WTC11 (cell line): ENCODE measurements at regions not wholly inside any gene's neighbourhood (a gene's known extent, or its start where the extent isn't known, plus 50 kb on each side); places are given as distances from the start of the nearest gene placed in this dataset.
A peak's percentile ranks its signal among the peaks of the same experiment; 100 is the strongest.

ENCODE experiments used
- ATAC-seq: fragments of 200-7000 bp; cut with Tn5 transposase; 2 replicates; pipeline ENCODE4 v1.10.0; 2021; ENCODE audit warnings: mild to moderate bottlenecking, moderate library complexity
- CTCF ChIA-PET: fragments of 300-600 bp; sonication (Branson Sonifier 250); formaldehyde crosslinking; loops from one replicate; lab custom pipeline; 2021; ENCODE audit warnings: antibody characterized with exemption; lab: Charles Lee
- POLR2A ChIA-PET: fragments of 350-600 bp; sonication (Branson Sonifier 250); formaldehyde crosslinking; loops from one replicate; lab custom pipeline; 2021; ENCODE audit warnings: antibody characterized with exemption; lab: Charles Lee
- DNase-seq: peaks from one replicate; pipeline ENCODE4 v3.0.0; 2021; ENCODE audit warnings: low spot score
- H3K27ac Mint-ChIP-seq: 2 replicates; pipeline ENCODE4 v1.8.0; 2021; ENCODE audit warnings: mixed read lengths
- H3K27me3 Mint-ChIP-seq: 2 replicates; pipeline ENCODE4 v1.8.0; 2021; ENCODE audit warnings: low read depth, mild to moderate bottlenecking, moderate library complexity, mixed read lengths
- H3K36me3 Mint-ChIP-seq: 2 replicates; pipeline ENCODE4 v1.8.0; 2021; ENCODE audit warnings: mixed read lengths
- H3K4me1 Mint-ChIP-seq: 2 replicates; pipeline ENCODE4 v1.8.0; 2022; ENCODE audit warnings: mixed read lengths
- H3K4me3 Mint-ChIP-seq: 2 replicates; pipeline ENCODE4 v1.8.0; 2021; ENCODE audit warnings: mild to moderate bottlenecking, moderate library complexity, mixed read lengths
- H3K9me3 Mint-ChIP-seq: 2 replicates; pipeline ENCODE4 v1.8.0; 2021; ENCODE audit warnings: mixed read lengths
- CBFB ChIP-seq: sonication (generic); formaldehyde crosslinking; IDR thresholded peaks from 2 replicates; pipeline ENCODE4 v1.8.1; 2022; ENCODE audit warnings: mild to moderate bottlenecking, low read depth, missing genetic modification reagents
- ELF4 ChIP-seq: sonication (generic); formaldehyde crosslinking; IDR thresholded peaks from 2 replicates; pipeline ENCODE4 v1.8.1; 2022; ENCODE audit warnings: low read depth, mild to moderate bottlenecking, moderate library complexity, missing genetic modification reagents
- KAT7 ChIP-seq: sonication (generic); formaldehyde crosslinking; IDR thresholded peaks from 2 replicates; pipeline ENCODE4 v1.8.1; 2023; ENCODE audit warnings: missing genetic modification reagents, mild to moderate bottlenecking, borderline replicate concordance
- NFE2L1 ChIP-seq: sonication (generic); formaldehyde crosslinking; IDR thresholded peaks from 2 replicates; pipeline ENCODE4 v1.8.1; 2023; ENCODE audit warnings: missing genetic modification reagents
- NFYB ChIP-seq: sonication (generic); formaldehyde crosslinking; conservative IDR thresholded peaks from 2 replicates; pipeline ENCODE4 v1.8.0; 2022; ENCODE audit warnings: low read depth, missing genetic modification reagents
- NR3C1 ChIP-seq: sonication (generic); formaldehyde crosslinking; conservative IDR thresholded peaks from 2 replicates; pipeline ENCODE4 v1.8.1; 2023; ENCODE audit warnings: low read depth, mild to moderate bottlenecking, missing genetic modification reagents
- PRRX2 ChIP-seq: fragments of 250-450 bp; sonication (Bioruptor Pico); IDR thresholded peaks from 2 replicates; pipeline ENCODE4 v1.8.0; 2021; ENCODE audit warnings: mild to moderate bottlenecking
- ZBTB21 ChIP-seq: sonication (generic); formaldehyde crosslinking; IDR thresholded peaks from 2 replicates; pipeline ENCODE4 v1.8.1; 2023; ENCODE audit warnings: mild to moderate bottlenecking, missing genetic modification reagents, borderline replicate concordance
- ZNF138 ChIP-seq: sonication (generic); formaldehyde crosslinking; conservative IDR thresholded peaks from 2 replicates; pipeline ENCODE4 v1.8.1; 2022; ENCODE audit warnings: mild to moderate bottlenecking, moderate library complexity, missing genetic modification reagents
- ZNF232 ChIP-seq: sonication (generic); formaldehyde crosslinking; IDR thresholded peaks from 2 replicates; pipeline ENCODE4 v1.8.0; 2022; ENCODE audit warnings: mild to moderate bottlenecking, missing genetic modification reagents
- ZNF317 ChIP-seq: sonication (generic); formaldehyde crosslinking; IDR thresholded peaks from 2 replicates; pipeline ENCODE4 v1.8.1; 2023; ENCODE audit warnings: low read depth, mild to moderate bottlenecking, moderate library complexity, missing genetic modification reagents, borderline replicate concordance
- ZNF416 ChIP-seq: fragments of 250-450 bp; sonication (Bioruptor Pico); IDR thresholded peaks from 2 replicates; pipeline ENCODE4 v1.9.0; 2021; ENCODE audit warnings: mild to moderate bottlenecking, inconsistent platforms
- ZNF423 ChIP-seq: fragments of 250-450 bp; sonication (Bioruptor Pico); IDR thresholded peaks from 2 replicates; pipeline ENCODE4 v2.1.2; 2022; ENCODE audit warnings: mild to moderate bottlenecking, moderate library complexity
- TF ChIP-seq, protein P1 (sequence below): fragments of 250-450 bp; sonication (Bioruptor Pico); IDR thresholded peaks from 2 replicates; pipeline ENCODE4 v1.9.0; 2021; ENCODE audit warnings: moderate library complexity, mild to moderate bottlenecking, inconsistent platforms, borderline replicate concordance
- TF ChIP-seq, protein P2 (sequence below): fragments of 250-450 bp; sonication (Bioruptor Pico); conservative IDR thresholded peaks from 2 replicates; pipeline ENCODE4 v1.9.0; 2021; ENCODE audit warnings: mild to moderate bottlenecking
- TF ChIP-seq, protein P3 (sequence below): sonication (generic); formaldehyde crosslinking; IDR thresholded peaks from 2 replicates; pipeline ENCODE4 v1.8.1; 2022; ENCODE audit warnings: low read depth, mild to moderate bottlenecking, moderate library complexity, missing genetic modification reagents, borderline replicate concordance
- TF ChIP-seq, protein P4 (sequence below): sonication (generic); formaldehyde crosslinking; IDR thresholded peaks from 2 replicates; pipeline ENCODE4 v1.8.1; 2022; ENCODE audit warnings: mild to moderate bottlenecking, moderate library complexity, missing genetic modification reagents
- TF ChIP-seq, protein P5 (sequence below): sonication (generic); formaldehyde crosslinking; conservative IDR thresholded peaks from 2 replicates; pipeline ENCODE4 v1.8.1; 2023; ENCODE audit warnings: mild to moderate bottlenecking, low read depth, missing genetic modification reagents, moderate library complexity
- TF ChIP-seq, protein P6 (sequence below): fragments of 250-450 bp; sonication (Bioruptor Pico); IDR thresholded peaks from 2 replicates; pipeline ENCODE4 v2.1.2; 2022; ENCODE audit warnings: mild to moderate bottlenecking, moderate library complexity
- TF ChIP-seq, protein P7 (sequence below): sonication (generic); formaldehyde crosslinking; conservative IDR thresholded peaks from 2 replicates; pipeline ENCODE4 v1.8.1; 2022; ENCODE audit warnings: mild to moderate bottlenecking, missing genetic modification reagents
- TF ChIP-seq, protein P8 (sequence below): sonication (generic); formaldehyde crosslinking; IDR thresholded peaks from 2 replicates; pipeline ENCODE4 v1.8.1; 2022; ENCODE audit warnings: mild to moderate bottlenecking, missing genetic modification reagents, moderate library complexity, borderline replicate concordance

DNA sequence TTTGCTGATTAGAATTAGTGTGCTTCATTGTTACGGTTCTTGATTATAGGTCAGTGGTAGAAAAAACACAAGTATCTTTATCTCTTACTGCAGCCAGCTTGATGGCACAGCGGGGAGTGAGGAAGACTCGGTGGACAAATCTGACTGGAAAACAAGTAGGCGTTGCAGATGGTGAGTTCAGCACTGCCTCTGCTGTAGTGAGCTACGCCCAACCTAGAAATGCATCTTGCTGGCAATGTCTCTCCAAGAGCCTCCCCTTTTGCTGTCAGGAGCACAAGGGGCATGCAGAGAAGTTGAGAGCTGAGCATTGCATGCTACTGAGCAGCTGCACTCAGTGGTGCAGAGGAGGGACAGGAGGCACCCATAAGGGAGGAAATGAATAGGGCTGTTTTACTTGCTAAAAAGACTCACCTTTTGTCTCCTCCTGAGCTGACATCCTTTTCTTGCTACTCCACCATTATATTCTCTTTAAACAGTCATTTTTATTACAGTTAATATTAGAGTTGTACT lies 977.3 kb upstream of the ACVR2A start (continued):
- no peak for TF ChIP-seq ZNF317 (CRISPR knock-in tag)
- TF ChIP-seq, protein P1, sequence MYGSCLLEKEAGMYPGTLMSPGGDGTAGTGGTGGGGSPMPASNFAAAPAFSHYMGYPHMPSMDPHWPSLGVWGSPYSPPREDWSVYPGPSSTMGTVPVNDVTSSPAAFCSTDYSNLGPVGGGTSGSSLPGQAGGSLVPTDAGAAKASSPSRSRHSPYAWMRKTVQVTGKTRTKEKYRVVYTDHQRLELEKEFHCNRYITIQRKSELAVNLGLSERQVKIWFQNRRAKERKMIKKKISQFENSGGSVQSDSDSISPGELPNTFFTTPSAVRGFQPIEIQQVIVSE (CRISPR knock-in tag): no peak
- TF ChIP-seq, protein P2, sequence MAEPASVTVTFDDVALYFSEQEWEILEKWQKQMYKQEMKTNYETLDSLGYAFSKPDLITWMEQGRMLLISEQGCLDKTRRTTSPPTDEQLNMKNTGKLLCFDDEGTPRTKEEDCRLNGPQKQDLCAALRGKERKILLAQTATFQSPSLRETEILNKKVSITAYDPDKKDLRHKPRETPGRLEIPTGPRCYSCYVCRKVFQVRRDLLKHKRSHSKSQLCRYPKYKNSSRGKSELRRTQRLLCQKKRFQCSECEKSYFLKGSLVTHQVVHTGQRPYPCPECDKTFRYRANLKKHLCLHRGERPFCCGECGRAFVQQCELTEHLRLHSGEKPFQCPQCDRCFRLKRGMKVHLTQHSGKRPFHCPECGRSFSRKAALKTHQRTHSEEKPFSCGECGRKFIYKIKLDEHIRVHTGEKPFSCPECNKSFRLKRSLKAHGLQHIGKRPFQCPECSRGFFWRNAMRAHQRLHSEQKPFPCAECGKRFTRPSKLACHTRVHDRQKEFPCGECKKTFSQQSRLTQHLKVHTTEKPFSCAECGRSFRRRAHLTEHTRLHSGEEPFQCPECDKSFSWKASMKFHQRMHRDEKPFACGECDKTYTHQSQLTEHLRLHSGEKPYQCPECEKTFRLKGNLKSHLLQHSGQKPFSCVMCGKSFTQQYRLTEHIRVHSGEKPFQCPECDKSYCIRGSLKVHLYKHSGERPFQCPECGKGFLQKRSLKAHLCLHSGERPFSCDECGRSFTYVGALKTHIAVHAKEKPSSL (CRISPR knock-in tag): no peak
- TF ChIP-seq, all 79 proteins: peak for 0

DNA sequence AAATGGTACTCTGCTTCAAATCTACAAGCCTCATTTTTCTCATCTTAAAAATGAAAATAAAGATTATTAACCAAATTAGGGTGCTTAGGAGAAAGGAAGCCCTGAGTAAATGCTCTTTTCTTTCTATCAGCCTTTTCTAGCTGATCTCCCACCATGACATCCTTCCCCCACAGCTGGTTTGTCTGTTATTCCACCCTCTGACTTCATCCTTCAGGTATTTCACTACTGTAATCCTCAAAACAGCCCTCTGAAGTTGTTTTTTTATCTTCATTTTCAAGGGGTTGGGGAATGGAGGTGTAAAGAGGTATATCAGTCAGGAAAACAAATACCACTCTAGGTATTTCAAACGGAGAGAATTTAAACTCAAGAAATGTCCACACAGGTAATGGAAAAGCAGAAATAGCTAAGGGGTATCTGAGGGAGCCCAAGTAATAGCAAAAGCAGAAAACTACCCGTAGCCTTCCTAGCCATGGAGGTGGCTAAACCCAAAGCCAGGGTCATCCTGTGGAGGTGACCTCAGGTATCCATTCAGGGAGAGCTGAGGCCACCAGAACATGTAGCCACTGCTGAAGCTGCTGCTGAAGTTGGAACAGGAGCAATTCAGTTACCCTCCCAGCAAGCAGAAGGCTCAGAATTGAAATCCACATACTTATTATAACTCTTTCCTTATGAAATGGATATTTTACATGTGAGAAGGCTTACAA lies 990.9 kb upstream of the ACVR2A start:
- no peak for TF ChIP-seq NFE2L1 (CRISPR knock-in tag)
- ATAC-seq (peak; percentile 81), DNase-seq (no peak)
- no peaks in the 10 kb centered on the region for H3K9me3 Mint-ChIP-seq
- POLR2A ChIA-PET: no interaction called here
- CTCF ChIA-PET: interaction anchor here (1.9 kb wide), 1 partner anchor 14 kb away, joined by 4 read pairs; no protein-coding TSS in a partner anchor
- H3K27ac Mint-ChIP-seq: peak overlapping the region; percentile 48; the same call in 1 of the 2 replicates
- H3K4me3 Mint-ChIP-seq: no peak overlapping the region
- no peaks in the 10 kb centered on the region for H3K36me3 Mint-ChIP-seq
- peaks cover 29% of the 10 kb centered on the region for H3K4me1 Mint-ChIP-seq
- no peaks in the 10 kb centered on the region for H3K27me3 Mint-ChIP-seq

DNA sequence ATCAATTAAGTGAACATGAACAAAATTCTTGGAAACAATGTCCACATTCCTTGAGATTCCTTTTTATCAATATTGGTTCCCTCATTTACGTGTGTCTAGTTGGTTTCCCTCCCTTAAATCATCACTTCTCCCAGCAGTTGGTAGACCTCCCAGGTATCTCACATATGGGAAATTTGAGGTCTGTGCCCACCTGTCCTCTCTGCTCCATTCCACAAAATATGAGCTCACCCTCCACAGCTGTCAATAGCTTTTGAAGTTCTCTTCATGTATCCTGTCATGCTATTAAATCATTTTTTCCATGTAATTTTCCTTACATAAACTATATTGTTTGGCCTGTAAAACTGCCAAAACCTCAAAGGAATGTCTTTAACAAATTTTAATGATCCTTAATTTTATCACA lies 992.2 kb upstream of the ACVR2A start:
- Mint-ChIP-seq H3K4me1 (peaks cover 34% of the 10 kb centered on the region), H3K4me3 (no peak overlapping the region), H3K27me3 (no peaks in the 10 kb centered on the region), H3K36me3 (no peaks in the 10 kb centered on the region), H3K27ac (no peak overlapping the region), H3K9me3 (no peaks in the 10 kb centered on the region)
- ATAC-seq (no peak), DNase-seq (no peak)
- no peak for TF ChIP-seq ZNF138 (CRISPR knock-in tag)
- TF ChIP-seq ZNF232: no peak
- TF ChIP-seq ZNF423 (CRISPR knock-in tag): no peak
- TF ChIP-seq CBFB: no peak
- TF ChIP-seq, protein P3, sequence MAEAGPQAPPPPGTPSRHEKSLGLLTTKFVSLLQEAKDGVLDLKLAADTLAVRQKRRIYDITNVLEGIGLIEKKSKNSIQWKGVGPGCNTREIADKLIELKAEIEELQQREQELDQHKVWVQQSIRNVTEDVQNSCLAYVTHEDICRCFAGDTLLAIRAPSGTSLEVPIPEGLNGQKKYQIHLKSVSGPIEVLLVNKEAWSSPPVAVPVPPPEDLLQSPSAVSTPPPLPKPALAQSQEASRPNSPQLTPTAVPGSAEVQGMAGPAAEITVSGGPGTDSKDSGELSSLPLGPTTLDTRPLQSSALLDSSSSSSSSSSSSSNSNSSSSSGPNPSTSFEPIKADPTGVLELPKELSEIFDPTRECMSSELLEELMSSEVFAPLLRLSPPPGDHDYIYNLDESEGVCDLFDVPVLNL (CRISPR knock-in tag): no peak
- no peak for TF ChIP-seq ZNF416 (CRISPR knock-in tag)
- TF ChIP-seq, protein P4, sequence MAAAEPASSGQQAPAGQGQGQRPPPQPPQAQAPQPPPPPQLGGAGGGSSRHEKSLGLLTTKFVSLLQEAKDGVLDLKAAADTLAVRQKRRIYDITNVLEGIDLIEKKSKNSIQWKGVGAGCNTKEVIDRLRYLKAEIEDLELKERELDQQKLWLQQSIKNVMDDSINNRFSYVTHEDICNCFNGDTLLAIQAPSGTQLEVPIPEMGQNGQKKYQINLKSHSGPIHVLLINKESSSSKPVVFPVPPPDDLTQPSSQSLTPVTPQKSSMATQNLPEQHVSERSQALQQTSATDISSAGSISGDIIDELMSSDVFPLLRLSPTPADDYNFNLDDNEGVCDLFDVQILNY (CRISPR knock-in tag): no peak
- TF ChIP-seq, protein P5, sequence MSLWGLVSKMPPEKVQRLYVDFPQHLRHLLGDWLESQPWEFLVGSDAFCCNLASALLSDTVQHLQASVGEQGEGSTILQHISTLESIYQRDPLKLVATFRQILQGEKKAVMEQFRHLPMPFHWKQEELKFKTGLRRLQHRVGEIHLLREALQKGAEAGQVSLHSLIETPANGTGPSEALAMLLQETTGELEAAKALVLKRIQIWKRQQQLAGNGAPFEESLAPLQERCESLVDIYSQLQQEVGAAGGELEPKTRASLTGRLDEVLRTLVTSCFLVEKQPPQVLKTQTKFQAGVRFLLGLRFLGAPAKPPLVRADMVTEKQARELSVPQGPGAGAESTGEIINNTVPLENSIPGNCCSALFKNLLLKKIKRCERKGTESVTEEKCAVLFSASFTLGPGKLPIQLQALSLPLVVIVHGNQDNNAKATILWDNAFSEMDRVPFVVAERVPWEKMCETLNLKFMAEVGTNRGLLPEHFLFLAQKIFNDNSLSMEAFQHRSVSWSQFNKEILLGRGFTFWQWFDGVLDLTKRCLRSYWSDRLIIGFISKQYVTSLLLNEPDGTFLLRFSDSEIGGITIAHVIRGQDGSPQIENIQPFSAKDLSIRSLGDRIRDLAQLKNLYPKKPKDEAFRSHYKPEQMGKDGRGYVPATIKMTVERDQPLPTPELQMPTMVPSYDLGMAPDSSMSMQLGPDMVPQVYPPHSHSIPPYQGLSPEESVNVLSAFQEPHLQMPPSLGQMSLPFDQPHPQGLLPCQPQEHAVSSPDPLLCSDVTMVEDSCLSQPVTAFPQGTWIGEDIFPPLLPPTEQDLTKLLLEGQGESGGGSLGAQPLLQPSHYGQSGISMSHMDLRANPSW (CRISPR knock-in tag): no peak
- TF ChIP-seq, protein P6, sequence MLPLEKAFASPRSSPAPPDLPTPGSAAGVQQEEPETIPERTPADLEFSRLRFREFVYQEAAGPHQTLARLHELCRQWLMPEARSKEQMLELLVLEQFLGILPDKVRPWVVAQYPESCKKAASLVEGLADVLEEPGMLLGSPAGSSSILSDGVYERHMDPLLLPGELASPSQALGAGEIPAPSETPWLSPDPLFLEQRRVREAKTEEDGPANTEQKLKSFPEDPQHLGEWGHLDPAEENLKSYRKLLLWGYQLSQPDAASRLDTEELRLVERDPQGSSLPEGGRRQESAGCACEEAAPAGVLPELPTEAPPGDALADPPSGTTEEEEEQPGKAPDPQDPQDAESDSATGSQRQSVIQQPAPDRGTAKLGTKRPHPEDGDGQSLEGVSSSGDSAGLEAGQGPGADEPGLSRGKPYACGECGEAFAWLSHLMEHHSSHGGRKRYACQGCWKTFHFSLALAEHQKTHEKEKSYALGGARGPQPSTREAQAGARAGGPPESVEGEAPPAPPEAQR: no peak
- TF ChIP-seq PRRX2: no peak
- no peak for TF ChIP-seq NR3C1 (CRISPR knock-in tag)
- TF ChIP-seq ELF4 (CRISPR knock-in tag): no peak
- TF ChIP-seq, protein P7, sequence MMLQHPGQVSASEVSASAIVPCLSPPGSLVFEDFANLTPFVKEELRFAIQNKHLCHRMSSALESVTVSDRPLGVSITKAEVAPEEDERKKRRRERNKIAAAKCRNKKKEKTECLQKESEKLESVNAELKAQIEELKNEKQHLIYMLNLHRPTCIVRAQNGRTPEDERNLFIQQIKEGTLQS (CRISPR knock-in tag): no peak
- TF ChIP-seq KAT7 (CRISPR knock-in tag): no peak
- no peak for TF ChIP-seq NFYB (CRISPR knock-in tag)
- TF ChIP-seq, protein P8, sequence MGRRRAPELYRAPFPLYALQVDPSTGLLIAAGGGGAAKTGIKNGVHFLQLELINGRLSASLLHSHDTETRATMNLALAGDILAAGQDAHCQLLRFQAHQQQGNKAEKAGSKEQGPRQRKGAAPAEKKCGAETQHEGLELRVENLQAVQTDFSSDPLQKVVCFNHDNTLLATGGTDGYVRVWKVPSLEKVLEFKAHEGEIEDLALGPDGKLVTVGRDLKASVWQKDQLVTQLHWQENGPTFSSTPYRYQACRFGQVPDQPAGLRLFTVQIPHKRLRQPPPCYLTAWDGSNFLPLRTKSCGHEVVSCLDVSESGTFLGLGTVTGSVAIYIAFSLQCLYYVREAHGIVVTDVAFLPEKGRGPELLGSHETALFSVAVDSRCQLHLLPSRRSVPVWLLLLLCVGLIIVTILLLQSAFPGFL (CRISPR knock-in tag): no peak
- TF ChIP-seq ZBTB21 (CRISPR knock-in tag): no peak
- ChIA-PET POLR2A (no interaction called here), CTCF (no interaction called here)
